ENCODE measurements at regions not wholly inside any gene's neighbourhood (a gene's known extent, or its start where the extent isn't known, plus 50 kb on each side); places are given as distances from the start of the nearest gene placed in this dataset.

- Histone ChIP-seq H3K9ac (ENCODE audit: low read length in 5 of 5) (no peak overlapping the region), H3K27ac (ENCODE audit: low read depth, low read length) (no peak overlapping the region), H3K36me3 (ENCODE audit: control insufficient read depth in 5 of 5, insufficient read depth in 5 of 5, low read length in 5 of 5) (no peaks in the 10 kb centered on the region), H3K4me1 (ENCODE audit: control insufficient read depth in 5 of 5, insufficient read depth in 5 of 5, low read length in 5 of 5) (no peaks in the 10 kb centered on the region), H3K9me3 (ENCODE audit: control insufficient read depth in 5 of 5, low read length in 5 of 5) (no peaks in the 10 kb centered on the region), H3K4me3 (ENCODE audit: low read depth in 1 of 5, low read length in 5 of 5) (no peak overlapping the region), H3K27me3 (ENCODE audit: control insufficient read depth in 5 of 5, insufficient read depth in 4 of 5, low read length in 5 of 5) (no peaks in the 10 kb centered on the region)
Measured at GRCh38 chr9:11088821-11089374, 476.1 kb upstream of the PTPRD start.

- Histone ChIP-seq H3K27ac (ENCODE audit: low read depth, low read length) (no peak overlapping the region), H3K36me3 (ENCODE audit: control insufficient read depth in 5 of 5, insufficient read depth in 5 of 5, low read length in 5 of 5) (no peaks in the 10 kb centered on the region), H3K9me3 (ENCODE audit: control insufficient read depth in 5 of 5, low read length in 5 of 5) (no peaks in the 10 kb centered on the region), H3K4me3 (ENCODE audit: low read depth in 1 of 5, low read length in 5 of 5) (no peak overlapping the region), H3K9ac (ENCODE audit: low read length in 5 of 5) (no peak overlapping the region), H3K27me3 (ENCODE audit: control insufficient read depth in 5 of 5, insufficient read depth in 4 of 5, low read length in 5 of 5) (no peaks in the 10 kb centered on the region), H3K4me1 (ENCODE audit: control insufficient read depth in 5 of 5, insufficient read depth in 5 of 5, low read length in 5 of 5) (no peaks in the 10 kb centered on the region)
Measured at GRCh38 chr9:11092974-11093373, 480.2 kb upstream of the PTPRD start.

GRCh38 chr9:11097020-11097419 is 484.2 kb upstream of the PTPRD start:
- H3K4me3 ChIP-seq (ENCODE audit: low read depth in 1 of 5, low read length in 5 of 5), result no peak overlapping the region
- no peaks in the 10 kb centered on the region for H3K4me1 ChIP-seq (ENCODE audit: control insufficient read depth in 5 of 5, insufficient read depth in 5 of 5, low read length in 5 of 5)
- H3K27me3 ChIP-seq (ENCODE audit: control insufficient read depth in 5 of 5, insufficient read depth in 4 of 5, low read length in 5 of 5), result no peaks in the 10 kb centered on the region

GRCh38 chr9:11103525-11103924 is 490.7 kb upstream of the PTPRD start:
- H3K4me1 ChIP-seq (ENCODE audit: control insufficient read depth in 5 of 5, insufficient read depth in 5 of 5, low read length in 5 of 5), result no peaks in the 10 kb centered on the region
- H3K36me3 ChIP-seq (ENCODE audit: control insufficient read depth in 5 of 5, insufficient read depth in 5 of 5, low read length in 5 of 5), result no peaks in the 10 kb centered on the region
- H3K27me3 ChIP-seq (ENCODE audit: control insufficient read depth in 5 of 5, insufficient read depth in 4 of 5, low read length in 5 of 5), result no peaks in the 10 kb centered on the region
- no peak overlapping the region for H3K9ac ChIP-seq (ENCODE audit: low read length in 5 of 5)
- no peak overlapping the region for H3K27ac ChIP-seq (ENCODE audit: low read depth, low read length)
- no peak overlapping the region for H3K4me3 ChIP-seq (ENCODE audit: low read depth in 1 of 5, low read length in 5 of 5)
- peaks cover 0 to 8% (median 0%) of the 10 kb centered on the region in 5 donors for H3K9me3 ChIP-seq (ENCODE audit: control insufficient read depth in 5 of 5, low read length in 5 of 5)

More at GRCh38 chr9:11097020-11097419, 484.2 kb upstream of the PTPRD start:
- H3K36me3 ChIP-seq (ENCODE audit: control insufficient read depth in 5 of 5, insufficient read depth in 5 of 5, low read length in 5 of 5), result no peaks in the 10 kb centered on the region
- H3K9me3 ChIP-seq (ENCODE audit: control insufficient read depth in 5 of 5, low read length in 5 of 5), result no peaks in the 10 kb centered on the region
- H3K27ac ChIP-seq (ENCODE audit: low read depth, low read length), result no peak overlapping the region
- H3K9ac ChIP-seq (ENCODE audit: low read length in 5 of 5), result no peak overlapping the region

- Histone ChIP-seq H3K9me3 (ENCODE audit: control insufficient read depth in 5 of 5, low read length in 5 of 5) (peaks cover 0 to 15% (median 0%) of the 10 kb centered on the region in 5 donors), H3K4me1 (ENCODE audit: control insufficient read depth in 5 of 5, insufficient read depth in 5 of 5, low read length in 5 of 5) (no peaks in the 10 kb centered on the region), H3K27ac (ENCODE audit: low read depth, low read length) (no peak overlapping the region), H3K9ac (ENCODE audit: low read length in 5 of 5) (no peak overlapping the region), H3K36me3 (ENCODE audit: control insufficient read depth in 5 of 5, insufficient read depth in 5 of 5, low read length in 5 of 5) (no peaks in the 10 kb centered on the region), H3K4me3 (ENCODE audit: low read depth in 1 of 5, low read length in 5 of 5) (no peak overlapping the region), H3K27me3 (ENCODE audit: control insufficient read depth in 5 of 5, insufficient read depth in 4 of 5, low read length in 5 of 5) (no peaks in the 10 kb centered on the region)
Measured at GRCh38 chr9:11107196-11107595, 494.4 kb upstream of the PTPRD start.

- H3K9me3 ChIP-seq (ENCODE audit: control insufficient read depth in 5 of 5, low read length in 5 of 5), result no peaks in the 10 kb centered on the region
- no peaks in the 10 kb centered on the region for H3K27me3 ChIP-seq (ENCODE audit: control insufficient read depth in 5 of 5, insufficient read depth in 4 of 5, low read length in 5 of 5)
- no peak overlapping the region for H3K9ac ChIP-seq (ENCODE audit: low read length in 5 of 5)
- no peaks in the 10 kb centered on the region for H3K36me3 ChIP-seq (ENCODE audit: control insufficient read depth in 5 of 5, insufficient read depth in 5 of 5, low read length in 5 of 5)
- no peak overlapping the region for H3K4me3 ChIP-seq (ENCODE audit: low read depth in 1 of 5, low read length in 5 of 5)
- H3K4me1 ChIP-seq (ENCODE audit: control insufficient read depth in 5 of 5, insufficient read depth in 5 of 5, low read length in 5 of 5), result no peaks in the 10 kb centered on the region
- no peak overlapping the region for H3K27ac ChIP-seq (ENCODE audit: low read depth, low read length)
Measured at GRCh38 chr9:11128156-11128555, 515.4 kb upstream of the PTPRD start.

- no peak overlapping the region for H3K27ac ChIP-seq (ENCODE audit: low read depth, low read length)
- H3K9me3 ChIP-seq (ENCODE audit: control insufficient read depth in 5 of 5, low read length in 5 of 5), result no peaks in the 10 kb centered on the region
- no peaks in the 10 kb centered on the region for H3K36me3 ChIP-seq (ENCODE audit: control insufficient read depth in 5 of 5, insufficient read depth in 5 of 5, low read length in 5 of 5)
- H3K4me3 ChIP-seq (ENCODE audit: low read depth in 1 of 5, low read length in 5 of 5), result no peak overlapping the region
- no peak overlapping the region for H3K9ac ChIP-seq (ENCODE audit: low read length in 5 of 5)
- H3K27me3 ChIP-seq (ENCODE audit: control insufficient read depth in 5 of 5, insufficient read depth in 4 of 5, low read length in 5 of 5), result no peaks in the 10 kb centered on the region
- no peaks in the 10 kb centered on the region for H3K4me1 ChIP-seq (ENCODE audit: control insufficient read depth in 5 of 5, insufficient read depth in 5 of 5, low read length in 5 of 5)
Measured at GRCh38 chr9:11135851-11136250, 523.0 kb upstream of the PTPRD start.

GRCh38 chr9:11141357-11141756 is 528.6 kb upstream of the PTPRD start:
- H3K27me3 ChIP-seq (ENCODE audit: control insufficient read depth in 5 of 5, insufficient read depth in 4 of 5, low read length in 5 of 5), result no peaks in the 10 kb centered on the region

GRCh38 chr9:11142965-11143738 is 530.4 kb upstream of the PTPRD start:
- Histone ChIP-seq H3K9me3 (ENCODE audit: control insufficient read depth in 5 of 5, low read length in 5 of 5) (no peaks in the 10 kb centered on the region), H3K9ac (ENCODE audit: low read length in 5 of 5) (no peak overlapping the region), H3K27me3 (ENCODE audit: control insufficient read depth in 5 of 5, insufficient read depth in 4 of 5, low read length in 5 of 5) (no peaks in the 10 kb centered on the region), H3K4me1 (ENCODE audit: control insufficient read depth in 5 of 5, insufficient read depth in 5 of 5, low read length in 5 of 5) (no peaks in the 10 kb centered on the region), H3K36me3 (ENCODE audit: control insufficient read depth in 5 of 5, insufficient read depth in 5 of 5, low read length in 5 of 5) (no peaks in the 10 kb centered on the region), H3K27ac (ENCODE audit: low read depth, low read length) (no peak overlapping the region), H3K4me3 (ENCODE audit: low read depth in 1 of 5, low read length in 5 of 5) (no peak overlapping the region)

More at GRCh38 chr9:11141357-11141756, 528.6 kb upstream of the PTPRD start:
- no peaks in the 10 kb centered on the region for H3K4me1 ChIP-seq (ENCODE audit: control insufficient read depth in 5 of 5, insufficient read depth in 5 of 5, low read length in 5 of 5)
- H3K36me3 ChIP-seq (ENCODE audit: control insufficient read depth in 5 of 5, insufficient read depth in 5 of 5, low read length in 5 of 5), result no peaks in the 10 kb centered on the region
- H3K9me3 ChIP-seq (ENCODE audit: control insufficient read depth in 5 of 5, low read length in 5 of 5), result no peaks in the 10 kb centered on the region
- no peak overlapping the region for H3K4me3 ChIP-seq (ENCODE audit: low read depth in 1 of 5, low read length in 5 of 5)
- no peak overlapping the region for H3K9ac ChIP-seq (ENCODE audit: low read length in 5 of 5)
- H3K27ac ChIP-seq (ENCODE audit: low read depth, low read length), result no peak overlapping the region

GRCh38 chr9:11144746-11145145 is 531.9 kb upstream of the PTPRD start:
- Histone ChIP-seq H3K9ac (ENCODE audit: low read length in 5 of 5) (no peak overlapping the region), H3K9me3 (ENCODE audit: control insufficient read depth in 5 of 5, low read length in 5 of 5) (no peaks in the 10 kb centered on the region), H3K27ac (ENCODE audit: low read depth, low read length) (no peak overlapping the region), H3K36me3 (ENCODE audit: control insufficient read depth in 5 of 5, insufficient read depth in 5 of 5, low read length in 5 of 5) (no peaks in the 10 kb centered on the region), H3K4me3 (ENCODE audit: low read depth in 1 of 5, low read length in 5 of 5) (no peak overlapping the region), H3K4me1 (ENCODE audit: control insufficient read depth in 5 of 5, insufficient read depth in 5 of 5, low read length in 5 of 5) (no peaks in the 10 kb centered on the region), H3K27me3 (ENCODE audit: control insufficient read depth in 5 of 5, insufficient read depth in 4 of 5, low read length in 5 of 5) (no peaks in the 10 kb centered on the region)

Data from subcutaneous abdominal adipose tissue (tissue), 5 donors.